ENCODE measurements at regions not wholly inside any gene's neighbourhood (a gene's known extent, or its start where the extent isn't known, plus 50 kb on each side); places are given as distances from the start of the nearest gene placed in this dataset.
"Not testable (repeated sequence)": the region's sequence is repeated elsewhere in the genome, so short reads cannot be mapped to it uniquely, and the experiment has no call there.

DNA sequence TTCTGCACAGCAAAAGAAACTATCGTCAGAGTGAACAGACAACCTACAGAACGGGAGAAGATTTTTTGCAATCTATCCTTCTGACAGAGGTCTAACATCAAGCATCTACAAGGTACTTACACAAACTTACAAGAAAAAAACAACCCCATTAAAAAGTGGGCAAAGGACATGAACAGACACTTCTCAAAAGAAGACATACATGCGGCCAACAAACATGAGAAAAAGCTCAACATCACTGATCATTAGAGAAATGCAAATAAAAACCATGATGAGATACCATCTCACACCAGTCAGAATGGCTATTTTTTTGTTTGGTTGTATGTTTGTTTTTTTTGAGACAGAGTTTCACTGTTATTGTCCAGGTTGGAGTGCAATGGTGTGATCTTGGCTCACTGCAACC, 131.5 kb upstream of the MED13 start:
- not testable (repeated sequence) for DNase-seq

DNA sequence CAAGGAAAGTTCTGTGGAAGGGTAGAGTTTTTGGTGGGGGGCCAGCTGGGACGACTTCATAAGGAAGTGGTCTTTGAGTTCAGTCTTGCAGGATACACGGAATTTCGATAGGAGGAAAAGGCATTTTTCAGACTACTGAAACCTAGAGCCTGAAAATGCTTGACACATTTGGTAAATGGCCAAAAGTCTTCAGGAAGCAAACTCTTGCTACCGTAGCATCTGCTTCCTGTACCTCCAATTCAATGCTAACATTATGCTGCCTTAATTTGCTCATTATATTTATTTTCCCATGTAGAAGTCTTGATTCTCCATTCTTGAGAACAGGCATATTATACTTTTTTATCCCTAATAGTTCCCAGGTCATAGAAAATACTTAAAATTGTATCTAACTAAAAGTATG, 129.3 kb upstream of the MED13 start:
- no peak for DNase-seq

DNA sequence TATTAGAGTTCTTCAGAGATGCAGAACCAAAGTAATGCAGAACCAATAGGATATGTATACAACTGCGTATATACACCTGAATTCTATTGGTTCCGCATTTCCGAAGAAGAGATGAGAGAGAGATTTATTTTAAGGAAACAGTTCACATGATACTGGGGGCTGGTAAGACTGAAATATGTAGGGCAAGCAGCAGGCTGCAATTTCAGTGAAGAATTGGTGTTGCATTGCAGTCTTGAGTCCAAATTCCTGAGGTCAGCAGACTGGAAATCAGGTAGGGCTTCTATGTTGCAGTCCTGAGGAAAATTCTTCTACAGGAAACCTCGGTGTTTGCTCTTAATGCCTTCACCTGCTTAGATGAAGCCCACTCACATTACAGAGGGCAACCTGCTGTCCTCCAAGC, 128.2 kb upstream of the MED13 start:
- no peak for DNase-seq

DNA sequence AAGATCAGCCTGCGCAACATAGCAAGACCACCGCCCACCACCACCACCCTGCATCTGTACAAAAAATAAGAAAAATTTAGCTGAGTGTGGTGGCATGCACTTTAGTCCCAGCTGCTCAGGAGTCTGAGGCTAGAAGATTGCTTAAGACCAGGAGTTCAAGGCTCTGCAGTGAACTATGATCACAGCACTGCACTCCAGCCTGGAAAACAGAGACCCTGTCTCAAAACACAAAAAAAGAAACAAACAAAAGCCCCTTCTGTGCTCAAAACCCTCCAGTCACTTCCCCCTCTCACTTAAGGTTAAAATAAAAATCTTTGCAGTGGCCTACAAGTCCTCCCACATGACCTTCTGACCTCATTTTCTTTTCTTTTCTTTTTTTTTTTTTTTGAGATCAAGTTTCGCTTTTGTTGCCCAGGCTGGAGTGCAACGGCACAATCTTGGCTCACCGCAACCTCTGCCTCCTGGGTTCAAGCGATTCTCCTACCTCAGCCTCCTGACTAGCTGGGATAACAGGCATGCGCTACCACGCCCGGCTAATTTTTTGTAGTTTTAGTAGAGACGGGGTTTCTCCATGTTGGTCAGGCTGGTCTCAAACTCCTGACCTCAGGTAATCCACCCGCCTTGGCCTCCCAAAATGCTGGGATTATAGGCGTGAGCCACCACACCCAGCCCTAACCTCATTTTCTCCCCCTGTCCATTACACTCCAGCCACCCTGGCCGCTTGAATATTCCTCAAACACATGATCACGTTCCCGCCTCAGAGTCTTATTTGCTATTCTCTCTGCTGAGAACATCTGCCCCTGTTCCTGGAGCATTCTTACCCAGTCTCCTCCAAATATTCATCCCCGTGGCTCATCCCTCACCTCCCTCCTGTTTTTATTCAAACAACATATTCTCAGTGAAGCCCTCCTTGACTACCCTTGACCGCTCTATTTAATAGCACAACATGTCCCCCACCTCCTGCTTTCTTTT, 126.6 kb upstream of the MED13 start:
- no peak for DNase-seq

DNA sequence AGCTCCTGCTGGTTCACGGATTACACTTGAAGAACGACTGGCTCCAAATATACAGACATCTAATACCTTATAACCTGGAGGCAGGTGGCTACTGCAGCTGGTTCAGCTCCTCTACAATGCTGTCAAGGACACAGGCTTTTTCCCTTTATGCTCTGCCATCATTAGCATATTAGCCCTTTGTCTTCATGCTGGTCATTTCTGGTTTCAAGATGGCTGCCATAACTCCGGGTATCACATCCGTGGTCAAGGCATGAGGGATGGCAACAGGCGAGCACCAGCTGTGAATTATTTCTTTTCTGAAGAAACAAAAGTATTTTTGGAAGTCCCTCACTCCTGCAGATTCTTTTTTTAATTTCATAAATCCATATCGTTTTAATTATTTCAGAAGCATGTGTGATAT, 124.3 kb upstream of the MED13 start:
- DNase-seq, result no peak

DNA sequence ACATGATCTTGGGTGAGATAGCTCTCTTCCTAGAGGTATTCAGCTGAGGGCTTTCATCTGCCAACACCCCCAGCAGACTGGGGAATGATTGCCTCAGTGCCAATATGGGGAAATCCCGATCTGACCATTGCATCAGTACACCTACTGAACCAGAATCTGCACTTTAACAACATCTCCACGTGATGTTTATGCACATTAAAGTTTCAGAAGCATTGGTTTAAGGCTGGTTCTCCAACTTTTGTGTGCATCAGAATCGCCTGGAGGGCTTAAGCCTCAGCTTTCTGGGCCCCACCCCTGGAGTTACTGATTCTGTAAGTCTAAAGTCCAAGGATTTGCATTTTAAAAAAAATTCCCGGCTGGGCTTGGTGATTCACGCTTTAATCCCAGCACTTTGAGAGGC, 123.6 kb upstream of the MED13 start:
- no peak for DNase-seq

DNA sequence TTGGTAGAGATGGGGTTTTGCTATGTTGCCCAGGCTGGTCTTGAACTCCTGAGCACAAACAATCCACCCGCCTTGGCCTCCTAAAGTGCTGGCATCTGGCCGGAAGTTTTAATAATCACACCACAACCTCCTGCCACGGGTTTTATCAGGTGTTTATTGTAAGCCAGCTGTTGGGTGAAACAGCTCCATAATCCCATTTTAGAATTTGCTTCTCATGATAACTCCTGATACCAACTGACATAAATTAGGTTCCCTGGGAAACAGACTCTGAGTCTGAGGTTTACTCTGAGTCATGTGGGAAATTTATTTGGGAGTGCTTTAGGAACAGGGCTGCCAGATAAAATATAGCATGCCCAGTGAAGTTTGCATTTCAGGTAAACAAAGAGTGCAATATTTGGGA, 122.6 kb upstream of the MED13 start:
- DNase-seq, result no peak

DNA sequence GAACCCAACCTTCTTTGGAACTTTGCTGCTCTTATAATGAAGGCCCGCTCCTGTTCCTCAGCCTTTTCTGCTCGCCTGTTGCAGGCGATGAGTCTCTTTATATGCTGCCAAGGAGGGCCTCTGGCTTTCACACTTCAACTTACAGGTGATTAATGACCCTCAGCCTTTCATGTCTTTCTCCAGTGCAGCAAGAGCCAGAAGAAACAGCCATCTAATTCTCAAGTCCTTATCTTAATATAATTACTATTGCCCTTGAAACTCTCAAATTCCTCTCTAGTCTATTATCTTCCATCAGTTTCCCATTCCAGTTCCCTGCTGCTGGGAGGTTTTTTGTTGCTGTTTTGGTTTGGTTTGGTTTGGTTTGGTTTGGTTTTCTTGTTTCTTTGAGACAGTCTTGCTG, 121.8 kb upstream of the MED13 start:
- DNase-seq, result no peak

DNA sequence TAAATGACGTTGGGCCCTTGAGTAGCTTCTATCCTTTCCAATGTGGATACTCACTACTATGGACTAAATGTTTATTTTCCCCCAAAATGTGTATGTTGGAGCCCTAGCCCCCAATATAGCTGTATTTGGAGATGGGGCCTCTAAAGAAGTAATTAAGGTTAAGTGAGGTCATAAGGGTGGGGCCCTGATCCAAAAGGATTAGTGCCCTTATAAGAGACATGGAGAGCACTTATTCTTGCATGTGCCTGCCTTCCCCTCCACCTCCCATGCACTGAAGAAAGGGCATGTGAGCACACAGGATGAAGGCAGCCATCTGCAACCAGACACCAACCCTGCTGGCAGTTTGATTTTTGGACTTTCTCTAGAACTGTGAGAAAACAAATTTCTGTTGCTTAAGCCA, 115.7 kb upstream of the MED13 start:
- DNase-seq, result no peak

DNA sequence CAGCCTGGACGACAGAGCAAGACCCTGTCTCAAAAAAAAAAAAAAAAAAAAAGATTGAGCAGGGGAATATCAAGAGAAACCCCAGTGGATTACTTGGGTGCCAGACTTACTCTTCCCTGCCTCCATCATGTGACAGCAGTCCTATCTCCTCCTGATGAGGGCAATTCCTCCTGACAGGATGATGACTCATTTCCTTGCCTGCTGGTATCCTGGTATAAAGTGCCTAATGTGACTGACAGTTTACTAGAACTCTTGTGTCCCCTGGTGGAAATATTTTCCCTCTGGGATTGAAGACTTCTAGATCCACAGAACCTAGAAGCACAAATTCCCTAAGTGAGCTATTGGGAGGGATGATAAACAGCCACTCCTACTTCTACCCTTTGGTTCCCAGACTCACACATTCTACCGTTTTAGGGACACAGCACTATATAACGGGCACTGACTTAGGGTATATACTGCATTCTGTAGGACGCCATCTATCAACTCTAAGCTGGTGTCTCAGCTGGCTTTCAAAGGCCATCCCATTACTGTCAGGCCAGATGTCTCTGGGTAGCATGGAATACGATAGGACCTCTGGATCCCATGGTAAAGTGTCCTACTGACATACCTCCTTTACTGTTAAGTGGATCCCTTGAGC, 114.6 kb upstream of the MED13 start:
- no peak for DNase-seq

DNA sequence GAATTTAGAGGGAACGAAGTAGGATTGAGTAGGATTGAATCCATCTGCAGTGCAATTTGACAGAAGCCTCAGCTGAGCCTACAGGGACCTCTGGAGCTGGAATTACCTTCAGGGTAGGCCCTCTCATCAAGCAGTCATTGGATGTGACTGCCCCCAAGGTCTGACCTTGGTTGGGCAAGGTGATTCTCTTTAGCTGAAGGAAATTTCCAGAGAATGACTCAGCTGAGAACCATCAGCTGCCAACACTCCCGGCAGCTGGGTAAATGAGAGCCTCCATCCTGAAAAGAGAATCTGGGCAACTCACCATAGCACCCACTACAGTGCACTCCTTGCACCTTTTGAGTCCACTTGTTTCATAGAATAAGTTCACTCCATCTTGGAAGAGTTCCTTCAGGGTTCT, 113.5 kb upstream of the MED13 start:
- DNase-seq, result no peak

DNA sequence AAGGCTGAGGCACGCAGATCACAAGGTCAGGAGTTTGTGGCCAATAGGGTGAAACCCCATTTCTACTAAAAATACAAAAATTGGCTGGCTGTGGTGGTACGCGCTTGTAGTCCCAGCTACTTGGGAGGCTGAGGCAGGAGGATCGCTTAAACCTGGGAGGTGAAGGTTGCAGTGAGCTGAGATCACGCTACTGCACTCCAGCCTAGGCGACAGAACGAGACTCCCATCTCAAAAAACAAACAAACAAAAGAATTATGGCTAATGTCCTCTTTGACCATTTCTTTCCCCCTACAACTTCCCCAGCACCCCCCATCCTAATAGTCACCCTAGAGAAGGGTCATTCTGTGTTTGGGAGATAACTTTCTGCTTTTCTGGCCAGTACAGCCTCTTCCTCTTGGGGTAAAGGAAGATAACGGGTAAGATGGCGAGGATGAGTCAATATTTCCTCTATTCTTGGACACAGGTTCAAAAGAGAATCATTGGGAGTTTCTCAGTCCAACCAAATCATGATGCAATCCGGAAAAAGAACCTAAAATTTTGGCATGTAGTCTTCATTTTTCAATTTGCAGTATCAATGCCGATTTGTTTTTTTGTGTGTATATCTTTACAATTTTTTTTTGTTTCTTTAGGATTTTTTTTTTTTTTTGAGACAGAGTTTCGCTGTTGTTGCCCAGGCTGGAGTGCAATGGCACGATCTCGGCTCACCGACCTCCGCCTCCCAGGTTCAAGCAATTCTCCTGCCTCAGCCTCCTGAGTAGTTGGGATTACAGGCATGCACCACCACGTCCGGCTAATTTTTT, 107.6 kb upstream of the MED13 start:
- DNase-seq, result no peak

DNA sequence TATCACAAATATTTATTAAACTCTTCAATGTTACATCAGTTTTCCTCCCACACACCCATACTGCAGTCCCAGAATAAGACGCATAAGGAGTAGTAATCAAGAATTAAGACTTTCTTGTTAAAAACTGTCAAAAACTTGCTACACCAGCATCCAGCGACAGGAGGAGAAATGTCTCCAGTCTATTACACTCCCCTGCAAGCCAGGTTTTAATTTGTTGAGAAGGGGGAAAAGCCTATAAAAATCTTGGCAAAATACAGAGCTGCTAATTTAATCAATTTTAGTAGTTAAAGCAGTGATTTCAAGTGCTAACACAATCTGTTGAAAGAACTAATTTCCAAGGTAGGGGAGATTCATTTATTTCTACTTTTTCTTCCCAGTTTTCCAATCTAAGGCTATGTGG, 102.0 kb upstream of the MED13 start:
- DNase-seq, result no peak

DNA sequence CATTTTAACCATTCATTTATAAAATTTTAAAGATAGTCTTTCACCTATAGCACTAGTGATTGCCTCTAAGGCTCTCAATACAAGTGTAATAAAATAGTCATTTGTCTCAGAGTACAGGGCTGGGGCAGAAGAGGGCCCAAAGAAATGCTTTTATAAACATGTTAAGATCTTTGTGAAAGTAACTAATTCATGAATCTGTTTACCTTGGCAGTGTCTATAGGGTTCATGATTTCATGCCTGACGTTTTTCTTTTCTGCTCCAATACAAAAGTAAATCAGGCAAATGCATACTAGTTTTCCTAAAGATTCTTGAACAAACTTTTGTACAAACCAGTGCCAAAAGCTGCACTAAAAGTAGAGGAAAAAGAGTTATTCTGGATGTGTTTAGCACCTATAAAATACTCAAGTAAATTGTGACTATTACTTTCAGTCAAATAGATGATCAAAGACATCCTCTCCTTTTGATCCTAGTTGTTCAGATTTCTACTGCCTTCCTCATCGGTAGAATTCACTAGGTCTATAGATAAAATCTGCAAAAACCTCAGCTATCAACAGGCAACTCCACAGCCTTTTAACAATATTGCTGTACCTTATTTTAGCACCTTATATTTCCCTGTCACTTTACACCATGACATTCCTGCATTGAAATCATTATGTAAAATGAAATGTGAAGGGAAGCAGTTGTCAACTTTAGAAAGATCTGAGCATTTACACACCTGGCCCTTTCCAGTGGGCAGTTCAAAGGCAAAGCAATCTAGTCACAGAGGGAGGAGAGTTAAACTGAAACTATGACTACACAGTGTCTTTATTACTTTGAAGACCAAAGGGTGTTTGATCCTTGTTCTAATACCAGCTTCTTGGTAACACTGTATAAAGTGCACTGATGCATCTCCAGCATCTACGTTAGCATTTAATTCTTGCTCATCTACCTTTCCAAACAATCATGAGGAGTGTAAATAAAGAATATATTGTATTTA, 100.0 kb upstream of the MED13 start:
- DNase-seq, result no peak

DNA sequence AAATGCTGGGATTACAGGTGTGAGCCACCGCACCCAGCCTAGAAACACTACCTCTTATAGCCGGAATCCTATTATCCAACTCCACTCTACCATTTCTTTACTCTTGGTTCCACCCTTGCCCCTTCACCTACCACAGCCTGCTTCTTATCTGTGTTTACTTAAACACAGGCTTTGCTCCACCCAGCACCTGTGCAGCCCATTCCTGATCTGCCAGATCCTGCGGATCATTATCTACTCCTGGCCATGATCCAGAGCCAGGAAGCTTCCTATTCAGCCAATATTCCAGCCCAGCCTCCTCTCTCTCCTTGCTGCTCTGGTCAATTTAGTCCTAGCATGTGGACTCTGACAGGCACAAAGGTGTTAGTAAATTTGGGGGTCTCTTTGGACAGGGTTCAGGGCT, 98.8 kb upstream of the MED13 start:
- no peak for DNase-seq

DNA sequence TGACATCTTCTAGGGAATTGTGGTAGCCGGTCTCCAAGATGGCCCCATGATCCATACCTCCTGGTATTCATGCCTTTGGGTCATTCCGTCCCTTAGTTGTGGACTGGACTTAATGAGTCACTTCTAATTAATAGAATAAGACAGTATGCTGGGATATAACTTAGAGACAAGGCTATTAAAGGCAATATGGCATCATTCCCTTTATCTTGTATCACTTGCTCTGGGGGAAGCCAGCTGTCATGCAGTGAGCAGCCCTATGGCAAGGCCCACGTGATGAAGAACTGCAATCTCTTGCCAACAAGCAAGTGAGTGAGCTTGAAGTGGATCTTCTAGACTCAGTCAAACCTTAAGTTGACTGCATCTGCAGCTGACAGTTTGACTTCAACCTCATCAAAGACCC, 97.8 kb upstream of the MED13 start:
- no peak for DNase-seq

DNA sequence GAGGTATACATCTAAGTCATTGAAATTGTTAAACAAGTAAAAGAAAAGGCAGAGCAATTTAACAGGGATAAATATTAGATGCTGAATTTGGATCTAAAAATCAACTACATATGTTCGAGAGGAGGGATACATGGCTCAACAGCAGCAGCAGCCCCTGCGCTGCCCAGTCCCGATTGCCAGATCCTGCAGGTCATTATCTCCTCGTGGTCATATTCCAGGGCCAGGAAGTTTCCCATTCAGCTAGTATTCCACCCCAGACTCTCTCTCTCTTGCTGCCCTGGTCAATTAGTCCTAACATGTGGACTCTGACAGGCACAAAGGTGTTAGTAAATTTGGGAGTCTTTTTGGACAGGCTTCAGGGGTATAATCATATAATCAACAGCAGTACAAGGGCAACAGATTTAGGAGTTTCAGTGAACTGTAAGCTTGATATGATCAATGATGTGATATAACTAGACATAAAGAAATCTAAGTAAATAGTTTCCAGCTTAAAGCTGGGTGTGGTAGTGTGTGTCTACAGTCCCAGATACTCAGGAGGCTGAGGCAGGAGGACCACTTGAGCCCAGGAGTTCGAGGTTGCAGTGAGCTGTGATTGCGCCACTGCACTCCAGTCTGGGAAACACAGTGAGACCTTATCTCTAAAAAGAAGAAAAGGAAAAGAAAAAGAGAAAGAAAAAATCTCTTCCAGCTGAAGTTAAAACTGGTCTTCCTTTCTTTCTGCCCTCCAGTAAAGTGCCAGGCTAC, 96.5 kb upstream of the MED13 start:
- no peak for DNase-seq

DNA sequence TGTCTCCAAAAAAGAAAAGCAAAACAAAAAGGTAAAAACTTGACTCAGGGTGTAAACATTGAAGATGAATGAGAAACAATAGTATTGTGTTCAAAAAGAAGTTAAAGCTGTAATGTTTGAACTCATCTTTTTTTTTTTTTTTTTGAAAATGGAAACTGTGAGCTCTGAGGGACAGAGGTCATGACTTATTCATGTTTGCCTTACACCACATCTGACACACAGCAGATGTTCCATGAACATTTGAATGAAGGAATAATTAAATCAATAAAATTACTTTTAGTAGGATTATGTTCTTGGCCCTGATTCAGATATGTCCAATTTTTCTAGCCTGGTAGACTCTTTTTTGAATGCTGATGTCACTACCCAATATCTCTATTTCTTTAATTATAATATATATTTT, 95.7 kb upstream of the MED13 start:
- DNase-seq, result no peak

DNA sequence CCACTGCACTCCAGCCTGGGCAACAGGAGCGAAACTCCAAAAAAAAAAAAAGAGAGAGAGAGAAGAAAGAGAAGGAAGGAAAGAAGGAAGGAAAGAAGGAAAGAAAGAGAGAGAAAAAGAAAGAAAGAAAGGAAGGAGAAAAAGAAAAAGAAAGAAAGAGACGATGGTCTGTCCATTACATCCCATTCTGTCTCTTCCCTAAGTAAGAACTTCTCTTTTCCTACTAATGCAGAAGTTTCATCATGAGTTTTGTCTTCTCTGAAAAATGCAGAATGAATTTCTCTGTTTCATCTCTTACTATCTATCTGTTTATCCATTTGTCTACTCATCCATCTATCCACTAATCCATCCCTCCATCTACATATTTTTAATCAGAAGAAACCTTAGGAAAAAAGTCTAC, 94.9 kb upstream of the MED13 start:
- DNase-seq, result no peak

DNA sequence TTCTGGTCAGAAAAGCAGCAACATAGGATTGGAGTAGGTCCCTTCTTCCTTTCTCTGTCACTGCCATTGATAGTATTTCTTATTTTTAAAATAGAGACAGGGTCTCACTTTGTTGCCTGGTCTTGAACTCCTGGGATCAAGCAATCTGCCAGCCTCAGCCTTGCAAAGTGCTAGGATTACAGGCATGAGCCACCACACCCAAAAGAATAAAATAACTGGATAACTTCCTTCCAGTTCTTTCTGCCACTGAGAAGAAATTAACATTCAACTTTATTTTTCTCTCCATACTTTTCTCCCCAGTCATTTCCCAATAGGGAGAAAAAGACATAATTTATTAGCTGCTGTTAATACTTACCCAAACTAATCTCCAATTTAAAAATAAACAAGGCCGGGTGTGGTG, 91.9 kb upstream of the MED13 start:
- DNase-seq, result no peak

DNA sequence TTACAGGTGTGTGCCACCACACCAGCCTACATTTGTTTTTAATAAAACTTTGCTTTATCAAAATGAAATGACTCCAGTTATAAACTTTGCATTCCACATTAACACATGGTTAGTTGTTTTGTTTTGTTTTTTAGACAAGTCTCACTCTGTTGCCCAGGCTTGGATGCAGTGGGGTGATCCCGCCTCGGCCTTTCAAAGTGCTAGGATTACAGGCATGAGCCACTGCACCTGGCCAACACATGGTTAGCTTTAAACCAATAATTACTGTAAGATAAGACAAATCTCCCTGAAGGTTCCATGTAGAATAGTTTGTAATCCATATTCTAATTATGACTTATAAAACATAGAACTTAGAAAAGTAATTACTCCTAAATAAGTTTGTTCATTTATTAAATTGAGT, 89.8 kb upstream of the MED13 start:
- no peak for DNase-seq

All from left kidney (tissue), 1 donor.